ENCODE measurements at regions not wholly inside any gene's neighbourhood (a gene's known extent, or its start where the extent isn't known, plus 50 kb on each side); places are given as distances from the start of the nearest gene placed in this dataset.

DNA sequence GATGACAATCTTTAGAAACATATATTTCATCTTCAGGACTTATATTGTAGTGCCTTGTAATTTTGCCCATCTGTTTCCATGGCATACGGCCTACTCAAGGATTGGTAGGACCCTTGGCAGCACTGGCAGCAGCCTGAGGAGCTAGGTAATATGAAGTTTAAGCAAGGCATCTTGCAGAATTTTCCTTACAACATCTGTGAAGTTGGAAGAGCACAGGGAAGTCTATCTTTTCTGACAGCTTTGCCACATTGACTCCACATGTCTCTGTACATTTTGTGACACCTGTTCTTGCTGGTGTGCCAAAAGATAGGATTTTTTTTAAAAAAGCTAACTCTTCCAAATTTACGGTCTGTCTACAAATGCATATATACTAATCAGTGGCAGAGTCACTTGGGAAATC, 1235.2 kb downstream of the PCDH7 start:
- no peak for DNase-seq
- TF ChIP-seq, protein P1, sequence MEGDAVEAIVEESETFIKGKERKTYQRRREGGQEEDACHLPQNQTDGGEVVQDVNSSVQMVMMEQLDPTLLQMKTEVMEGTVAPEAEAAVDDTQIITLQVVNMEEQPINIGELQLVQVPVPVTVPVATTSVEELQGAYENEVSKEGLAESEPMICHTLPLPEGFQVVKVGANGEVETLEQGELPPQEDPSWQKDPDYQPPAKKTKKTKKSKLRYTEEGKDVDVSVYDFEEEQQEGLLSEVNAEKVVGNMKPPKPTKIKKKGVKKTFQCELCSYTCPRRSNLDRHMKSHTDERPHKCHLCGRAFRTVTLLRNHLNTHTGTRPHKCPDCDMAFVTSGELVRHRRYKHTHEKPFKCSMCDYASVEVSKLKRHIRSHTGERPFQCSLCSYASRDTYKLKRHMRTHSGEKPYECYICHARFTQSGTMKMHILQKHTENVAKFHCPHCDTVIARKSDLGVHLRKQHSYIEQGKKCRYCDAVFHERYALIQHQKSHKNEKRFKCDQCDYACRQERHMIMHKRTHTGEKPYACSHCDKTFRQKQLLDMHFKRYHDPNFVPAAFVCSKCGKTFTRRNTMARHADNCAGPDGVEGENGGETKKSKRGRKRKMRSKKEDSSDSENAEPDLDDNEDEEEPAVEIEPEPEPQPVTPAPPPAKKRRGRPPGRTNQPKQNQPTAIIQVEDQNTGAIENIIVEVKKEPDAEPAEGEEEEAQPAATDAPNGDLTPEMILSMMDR (IDR thresholded peaks at IDR 0.05; ENCODE audit: low read depth, low read length), result no peak
- no peak overlapping the region for H3K4me3 ChIP-seq (ENCODE audit: low read depth, low read length)
- no peaks in the 10 kb centered on the region for H3K9me3 ChIP-seq
- H3K4me1 ChIP-seq, result no peaks in the 10 kb centered on the region
- no peaks in the 10 kb centered on the region for H3K27me3 ChIP-seq
- H3K36me3 ChIP-seq, result no peaks in the 10 kb centered on the region

GRCh38 chr4:31959972-31960371, 1239.8 kb downstream of the PCDH7 start:
- TF ChIP-seq, protein P1 (IDR thresholded peaks at IDR 0.05; ENCODE audit: low read depth, low read length), result no peak
- H3K4me1 ChIP-seq, result no peaks in the 10 kb centered on the region
- no peaks in the 10 kb centered on the region for H3K9me3 ChIP-seq
- H3K36me3 ChIP-seq, result no peaks in the 10 kb centered on the region
- no peak for DNase-seq
- H3K27me3 ChIP-seq, result no peaks in the 10 kb centered on the region
- H3K4me3 ChIP-seq (ENCODE audit: low read depth, low read length), result no peak overlapping the region

GRCh38 chr4:31964685-31965084, 1244.5 kb downstream of the PCDH7 start:
- no peak for DNase-seq

DNA sequence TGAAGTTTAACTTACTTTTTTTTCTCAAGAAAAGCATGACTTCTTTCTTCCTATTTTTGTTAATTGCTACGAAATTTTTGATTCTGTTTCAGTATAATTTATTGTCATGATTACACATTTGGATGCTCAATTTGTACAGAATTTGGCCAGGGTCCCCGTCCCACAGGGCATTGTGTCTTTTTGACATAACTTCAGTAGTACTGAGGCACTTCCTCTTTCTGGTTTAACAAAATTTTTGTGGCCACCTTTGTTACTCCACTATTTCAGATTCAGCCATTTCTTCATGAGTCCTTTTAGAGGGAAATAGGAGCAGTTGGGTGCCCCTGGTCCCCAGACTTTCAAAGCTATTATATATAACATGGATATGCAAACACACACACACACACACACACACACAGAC, 1248.7 kb downstream of the PCDH7 start:
- Histone ChIP-seq H3K4me1 (no peaks in the 10 kb centered on the region), H3K9me3 (no peaks in the 10 kb centered on the region), H3K36me3 (no peaks in the 10 kb centered on the region), H3K27me3 (no peaks in the 10 kb centered on the region), H3K4me3 (ENCODE audit: low read depth, low read length) (no peak overlapping the region)
- TF ChIP-seq, protein P1 (IDR thresholded peaks at IDR 0.05; ENCODE audit: low read depth, low read length), result no peak
- DNase-seq, result no peak

More at GRCh38 chr4:31964685-31965084, 1244.5 kb downstream of the PCDH7 start:
- Histone ChIP-seq H3K4me3 (ENCODE audit: low read depth, low read length) (no peak overlapping the region), H3K9me3 (no peaks in the 10 kb centered on the region), H3K36me3 (no peaks in the 10 kb centered on the region), H3K4me1 (no peaks in the 10 kb centered on the region), H3K27me3 (no peaks in the 10 kb centered on the region)
- TF ChIP-seq, protein P1 (IDR thresholded peaks at IDR 0.05; ENCODE audit: low read depth, low read length), result no peak

- no peak overlapping the region for H3K4me3 ChIP-seq (ENCODE audit: low read depth, low read length)
- H3K27me3 ChIP-seq, result no peaks in the 10 kb centered on the region
- no peaks in the 10 kb centered on the region for H3K36me3 ChIP-seq
- TF ChIP-seq, protein P1 (IDR thresholded peaks at IDR 0.05; ENCODE audit: low read depth, low read length), result no peak
- no peaks in the 10 kb centered on the region for H3K9me3 ChIP-seq
- no peaks in the 10 kb centered on the region for H3K4me1 ChIP-seq
- DNase-seq, result no peak
These were observed 1254.4 kb downstream of the PCDH7 start for GRCh38 chr4:31974490-31975002.

- TF ChIP-seq, protein P1 (IDR thresholded peaks at IDR 0.05; ENCODE audit: low read depth, low read length), result no peak
- DNase-seq, result no peak
These were observed 1259.8 kb downstream of the PCDH7 start for GRCh38 chr4:31979988-31980387.

More at GRCh38 chr4:31979988-31980387, 1259.8 kb downstream of the PCDH7 start:
- Histone ChIP-seq H3K4me3 (ENCODE audit: low read depth, low read length) (no peak overlapping the region), H3K27me3 (no peaks in the 10 kb centered on the region), H3K9me3 (no peaks in the 10 kb centered on the region), H3K36me3 (no peaks in the 10 kb centered on the region), H3K4me1 (no peaks in the 10 kb centered on the region)

Measured in BE2C (cell line).